ENCODE measurements at regions not wholly inside any gene's neighbourhood (a gene's known extent, or its start where the extent isn't known, plus 50 kb on each side); places are given as distances from the start of the nearest gene placed in this dataset.
A peak's percentile ranks its signal among the peaks of the same experiment; 100 is the strongest.
"Not testable (repeated sequence)": the region's sequence is repeated elsewhere in the genome, so short reads cannot be mapped to it uniquely, and the experiment has no call there.

DNA sequence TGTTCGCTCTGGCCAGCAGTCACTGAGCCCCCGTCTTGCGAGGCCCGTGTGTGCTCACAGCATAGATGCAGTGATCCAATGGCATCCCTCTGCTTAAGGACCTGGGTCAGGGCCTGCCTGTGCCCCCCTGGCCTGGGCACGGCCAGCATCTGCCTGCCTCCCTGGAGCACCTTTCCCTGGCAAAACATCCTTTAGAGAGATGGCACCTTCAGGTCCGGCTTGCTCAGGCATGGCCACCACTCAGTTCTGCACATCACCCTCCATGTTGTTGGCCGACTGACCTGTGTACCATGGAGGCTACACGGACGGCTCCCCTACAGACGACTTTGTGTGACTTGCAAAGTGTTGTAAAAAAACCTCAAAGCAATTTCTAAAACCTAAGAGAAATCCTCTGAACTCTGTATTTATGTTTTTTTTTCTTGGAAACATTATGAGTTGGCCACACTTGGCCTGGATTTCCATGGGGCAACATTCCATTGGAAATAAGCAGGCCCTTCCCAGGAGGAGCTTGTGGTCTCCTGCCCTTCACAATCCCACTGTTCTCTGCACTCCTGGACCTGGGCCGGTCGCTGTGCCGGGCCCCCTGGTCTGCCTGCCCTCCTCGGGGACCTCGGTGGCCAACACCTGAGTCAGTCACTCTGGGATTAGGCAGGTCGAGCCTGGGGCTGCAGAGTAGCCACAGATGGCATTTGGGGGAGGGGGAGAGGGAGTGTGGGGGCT, 592.4 kb downstream of the TBC1D22A start:
- Histone ChIP-seq H3K4me3 (no peak overlapping the region), H3K27ac (no peak overlapping the region), H3K4me1 (no peaks in the 10 kb centered on the region), H3K9me3 (no peaks in the 10 kb centered on the region), H3K36me3 (no peaks in the 10 kb centered on the region), H3K27me3 (no peaks in the 10 kb centered on the region)
- peak in 1 of 4 donors; percentile 26 for DNase-seq
- intact Hi-C loops (cut with DNase I): no loop called here
- TF ChIP-seq, protein P1, sequence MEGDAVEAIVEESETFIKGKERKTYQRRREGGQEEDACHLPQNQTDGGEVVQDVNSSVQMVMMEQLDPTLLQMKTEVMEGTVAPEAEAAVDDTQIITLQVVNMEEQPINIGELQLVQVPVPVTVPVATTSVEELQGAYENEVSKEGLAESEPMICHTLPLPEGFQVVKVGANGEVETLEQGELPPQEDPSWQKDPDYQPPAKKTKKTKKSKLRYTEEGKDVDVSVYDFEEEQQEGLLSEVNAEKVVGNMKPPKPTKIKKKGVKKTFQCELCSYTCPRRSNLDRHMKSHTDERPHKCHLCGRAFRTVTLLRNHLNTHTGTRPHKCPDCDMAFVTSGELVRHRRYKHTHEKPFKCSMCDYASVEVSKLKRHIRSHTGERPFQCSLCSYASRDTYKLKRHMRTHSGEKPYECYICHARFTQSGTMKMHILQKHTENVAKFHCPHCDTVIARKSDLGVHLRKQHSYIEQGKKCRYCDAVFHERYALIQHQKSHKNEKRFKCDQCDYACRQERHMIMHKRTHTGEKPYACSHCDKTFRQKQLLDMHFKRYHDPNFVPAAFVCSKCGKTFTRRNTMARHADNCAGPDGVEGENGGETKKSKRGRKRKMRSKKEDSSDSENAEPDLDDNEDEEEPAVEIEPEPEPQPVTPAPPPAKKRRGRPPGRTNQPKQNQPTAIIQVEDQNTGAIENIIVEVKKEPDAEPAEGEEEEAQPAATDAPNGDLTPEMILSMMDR (IDR thresholded peaks at IDR 0.05): no peak
- ATAC-seq: no peak

DNA sequence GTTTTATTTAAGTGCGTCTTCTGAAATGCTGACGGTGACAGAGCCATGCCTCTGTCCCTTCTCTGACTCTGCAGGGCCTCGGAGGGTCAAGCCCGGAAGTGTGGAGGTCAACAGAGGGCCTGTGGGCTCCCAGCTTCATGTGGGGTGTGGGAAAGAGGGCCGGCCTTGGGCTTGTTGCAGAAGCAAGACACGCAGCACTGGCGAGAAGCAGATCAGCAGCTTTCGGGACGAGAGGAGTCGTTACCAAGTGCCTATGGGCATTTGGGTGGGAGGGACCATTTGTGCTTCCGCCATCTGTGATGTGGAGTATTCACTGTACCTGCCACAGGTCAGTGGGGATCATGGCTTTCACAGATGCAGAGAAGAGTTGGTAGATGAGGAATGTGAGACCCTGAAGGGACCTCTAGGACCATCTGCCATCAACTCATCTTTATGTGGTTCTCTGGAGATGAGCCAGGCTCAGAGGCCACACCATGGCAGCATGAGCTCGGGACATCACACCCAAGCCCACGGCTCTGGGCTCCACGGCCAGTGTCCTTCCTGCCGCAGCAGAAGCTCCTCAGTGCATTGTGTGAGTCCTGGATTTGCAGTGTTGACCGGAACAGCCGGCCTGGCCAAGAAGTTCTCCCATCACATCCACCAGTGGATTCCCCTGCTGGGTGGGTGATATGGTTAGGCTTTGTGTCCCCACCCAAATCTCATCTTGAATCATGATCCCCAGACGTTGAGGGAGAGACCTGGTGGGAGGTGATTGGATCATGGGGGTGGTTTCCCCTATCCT, 590.7 kb downstream of the TBC1D22A start:
- intact Hi-C loops (cut with DNase I): no loop called here
- Histone ChIP-seq H3K4me1 (no peaks in the 10 kb centered on the region), H3K27ac (no peak overlapping the region), H3K27me3 (no peaks in the 10 kb centered on the region), H3K4me3 (no peak overlapping the region), H3K9me3 (no peaks in the 10 kb centered on the region), H3K36me3 (no peaks in the 10 kb centered on the region)
- TF ChIP-seq, protein P1 (IDR thresholded peaks at IDR 0.05): no peak
- peak in 1 of 4 donors; percentile 42 for DNase-seq
- no peak for ATAC-seq

DNA sequence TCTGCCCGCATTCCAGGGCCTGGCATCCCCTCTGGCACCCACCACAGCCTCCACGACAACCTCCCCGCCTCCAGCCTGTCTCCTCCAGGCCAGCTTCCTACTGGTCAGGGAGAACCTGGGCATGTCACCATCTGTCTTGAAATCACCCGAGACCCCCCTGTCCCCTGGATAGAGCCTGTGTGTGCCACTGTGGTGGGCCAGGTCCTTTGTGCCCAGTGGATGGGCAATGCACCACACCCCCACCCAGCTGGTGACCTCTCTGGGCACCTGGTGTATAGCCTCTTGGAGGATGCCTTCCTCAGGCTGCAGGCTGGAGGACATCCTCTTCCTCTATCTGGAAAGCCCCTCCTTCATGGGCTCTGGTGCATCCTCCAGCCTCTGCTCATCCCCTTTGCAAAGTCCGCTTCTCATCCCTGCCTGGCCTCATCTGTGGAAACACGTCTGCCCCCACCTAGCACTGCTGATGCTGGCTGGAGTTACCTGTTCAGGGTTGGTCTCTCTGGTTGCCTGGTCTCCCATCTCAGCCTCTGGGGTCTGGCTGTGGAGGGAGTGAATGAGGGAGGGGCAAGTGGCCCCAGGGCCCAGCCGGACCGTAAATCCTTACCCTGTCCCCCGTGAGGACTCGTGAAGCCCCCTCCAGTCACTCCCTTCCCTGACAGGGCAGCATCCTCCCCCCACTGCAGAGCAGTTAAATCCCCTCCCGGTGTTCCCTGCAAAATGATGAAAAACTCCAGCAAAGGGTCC, 589.6 kb downstream of the TBC1D22A start:
- H3K27ac ChIP-seq: no peak overlapping the region
- TF ChIP-seq, protein P1 (IDR thresholded peaks at IDR 0.05): no peak
- no peak for ATAC-seq
- no peak overlapping the region for H3K4me3 ChIP-seq
- H3K27me3 ChIP-seq: no peaks in the 10 kb centered on the region
- DNase-seq: peak in 1 of 4 donors; percentile 30
- H3K36me3 ChIP-seq: no peaks in the 10 kb centered on the region
- H3K9me3 ChIP-seq: no peaks in the 10 kb centered on the region
- H3K4me1 ChIP-seq: no peaks in the 10 kb centered on the region
- intact Hi-C loops (cut with DNase I): no loop called here

DNA sequence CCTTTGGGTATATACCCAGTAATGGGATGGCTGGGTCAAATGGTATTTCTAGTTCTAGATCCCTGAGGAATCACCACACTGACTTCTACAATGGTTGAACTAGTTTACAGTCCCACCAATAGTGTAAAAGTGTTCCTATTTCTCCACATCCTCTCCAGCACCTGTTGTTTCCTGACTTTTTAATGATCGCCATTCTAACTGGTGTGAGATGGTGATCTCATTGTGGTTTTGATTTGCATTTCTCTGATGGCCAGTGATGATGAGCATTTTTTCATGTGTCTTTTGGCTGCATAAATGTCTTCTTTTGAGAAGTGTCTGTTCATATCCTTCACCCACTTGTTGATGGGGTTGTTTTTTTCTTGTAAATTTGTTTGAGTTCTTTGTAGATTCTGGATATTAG, 583.8 kb downstream of the TBC1D22A start:
- not testable (repeated sequence) for DNase-seq

DNA sequence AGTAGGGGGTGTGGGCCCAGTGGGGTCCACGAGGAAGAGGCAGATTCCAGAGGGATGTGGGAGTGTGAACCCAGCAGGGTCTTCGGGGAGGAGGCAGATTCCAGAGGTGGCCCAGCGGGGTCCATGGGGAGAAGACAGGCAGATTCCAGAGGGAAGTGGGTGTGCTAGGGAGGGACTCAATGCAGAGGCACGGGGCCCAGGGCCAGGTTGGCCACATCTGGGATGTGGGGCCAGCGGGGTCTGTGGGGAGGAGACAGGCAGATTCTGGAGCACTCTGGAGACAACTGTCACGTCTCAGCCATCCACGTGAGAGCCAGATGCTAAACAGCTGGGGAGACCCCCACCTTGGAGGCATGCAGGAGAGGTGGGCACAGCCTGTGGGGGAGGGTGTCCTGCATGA, 582.6 kb downstream of the TBC1D22A start:
- Histone ChIP-seq H3K27me3 (peaks cover 0 to 19% of the 10 kb centered on the region in 2 donors), H3K4me1 (no peaks in the 10 kb centered on the region), H3K27ac (no peak overlapping the region), H3K36me3 (no peaks in the 10 kb centered on the region), H3K4me3 (no peak overlapping the region), H3K9me3 (no peaks in the 10 kb centered on the region)
- intact Hi-C loops (cut with DNase I): no loop called here
- DNase-seq: peak in 1 of 4 donors; percentile 46
- TF ChIP-seq, protein P1 (IDR thresholded peaks at IDR 0.05): no peak
- no peak for ATAC-seq

More for the DNA sequence above, 583.8 kb downstream of the TBC1D22A start:
- H3K27me3 ChIP-seq: peaks cover 0 to 19% of the 10 kb centered on the region in 2 donors
- H3K9me3 ChIP-seq; intact Hi-C loops (cut with DNase I); H3K4me1 ChIP-seq; H3K36me3 ChIP-seq; ATAC-seq; H3K27ac ChIP-seq; H3K4me3 ChIP-seq: not testable (repeated sequence)

Data from left lung (tissue), 4 donors.